Nephron progenitor cell (in vitro differentiated cells): ENCODE measurements at regions not wholly inside any gene's neighbourhood (a gene's known extent, or its start where the extent isn't known, plus 50 kb on each side); places are given as distances from the start of the nearest gene placed in this dataset.
"Not testable (repeated sequence)": the region's sequence is repeated elsewhere in the genome, so short reads cannot be mapped to it uniquely, and the experiment has no call there.

Experiments
- DNase-seq: peaks from one replicate; pipeline ENCODE4 v3.0.0; 2021
- H3K27ac Mint-ChIP-seq: 2 replicates; pipeline ENCODE4 v1.8.0; 2021; ENCODE audit warnings: mild to moderate bottlenecking, moderate library complexity, mixed read lengths
- H3K27me3 Mint-ChIP-seq: 2 replicates; pipeline ENCODE4 v1.8.0; 2021; ENCODE audit warnings: mild to moderate bottlenecking, low read depth, mixed read lengths; ENCODE audit not compliant: poor library complexity
- H3K36me3 Mint-ChIP-seq: 2 replicates; pipeline ENCODE4 v1.8.0; 2021; ENCODE audit warnings: low read depth, mixed read lengths
- H3K4me1 Mint-ChIP-seq: 2 replicates; pipeline ENCODE4 v1.8.0; 2021; ENCODE audit warnings: mixed read lengths
- H3K4me3 Mint-ChIP-seq: 2 replicates; pipeline ENCODE4 v1.8.0; 2021; ENCODE audit warnings: mild to moderate bottlenecking, moderate library complexity, mixed read lengths
- H3K9me3 Mint-ChIP-seq: 2 replicates; pipeline ENCODE4 v1.8.0; 2021; ENCODE audit warnings: mild to moderate bottlenecking, moderate library complexity, mixed read lengths
- CTCF ChIP-seq: fragments of 200-600 bp; sonication (generic); IDR thresholded peaks from 2 replicates; pipeline ENCODE4 v1.5.0; 2021; ENCODE audit warnings: antibody characterized with exemption

- Mint-ChIP-seq H3K27ac (no peak overlapping the region), H3K36me3 (no peaks in the 10 kb centered on the region), H3K4me3 (no peak overlapping the region), H3K9me3 (peaks cover 17% of the 10 kb centered on the region), H3K4me1 (no peaks in the 10 kb centered on the region), H3K27me3 (no peaks in the 10 kb centered on the region)
- TF ChIP-seq CTCF, result no peak
- no peak for DNase-seq
Measured at GRCh38 chr4:69030326-69030725, 65.9 kb upstream of the UGT2B7 start.

GRCh38 chr4:69032847-69033638 is 63.2 kb upstream of the UGT2B7 start:
- H3K27me3 Mint-ChIP-seq, result no peaks in the 10 kb centered on the region
- DNase-seq, result no peak
- H3K4me3 Mint-ChIP-seq, result no peak overlapping the region
- no peak overlapping the region for H3K27ac Mint-ChIP-seq
- TF ChIP-seq CTCF, result no peak
- H3K36me3 Mint-ChIP-seq, result no peaks in the 10 kb centered on the region
- peaks cover 17% of the 10 kb centered on the region for H3K9me3 Mint-ChIP-seq
- no peaks in the 10 kb centered on the region for H3K4me1 Mint-ChIP-seq

GRCh38 chr4:69034315-69034740 is 61.9 kb upstream of the UGT2B7 start:
- not testable (repeated sequence) for H3K36me3 Mint-ChIP-seq, H3K27ac Mint-ChIP-seq, DNase-seq, H3K27me3 Mint-ChIP-seq, H3K4me3 Mint-ChIP-seq, H3K4me1 Mint-ChIP-seq
- peaks cover 17% of the 10 kb centered on the region for H3K9me3 Mint-ChIP-seq

GRCh38 chr4:69038582-69038981 is 57.7 kb upstream of the UGT2B7 start:
- Mint-ChIP-seq H3K4me1 (no peaks in the 10 kb centered on the region), H3K9me3 (peaks cover 14% of the 10 kb centered on the region), H3K27ac (no peak overlapping the region), H3K4me3 (no peak overlapping the region), H3K27me3 (no peaks in the 10 kb centered on the region), H3K36me3 (no peaks in the 10 kb centered on the region)
- TF ChIP-seq CTCF, result no peak
- no peak for DNase-seq

GRCh38 chr4:69039071-69039470 is 57.2 kb upstream of the UGT2B7 start:
- no peak for TF ChIP-seq CTCF
- Mint-ChIP-seq H3K4me1 (no peaks in the 10 kb centered on the region), H3K27me3 (no peaks in the 10 kb centered on the region), H3K4me3 (no peak overlapping the region), H3K27ac (no peak overlapping the region), H3K9me3 (peaks cover 11% of the 10 kb centered on the region), H3K36me3 (no peaks in the 10 kb centered on the region)
- no peak for DNase-seq

- no peak for DNase-seq
- no peaks in the 10 kb centered on the region for H3K36me3 Mint-ChIP-seq
- no peak overlapping the region for H3K27ac Mint-ChIP-seq
- no peak overlapping the region for H3K4me3 Mint-ChIP-seq
- no peaks in the 10 kb centered on the region for H3K9me3 Mint-ChIP-seq
- peaks cover 1% of the 10 kb centered on the region for H3K4me1 Mint-ChIP-seq
- H3K27me3 Mint-ChIP-seq, result no peaks in the 10 kb centered on the region
- TF ChIP-seq CTCF, result no peak
Measured at GRCh38 chr4:69044247-69044646, 52.0 kb upstream of the UGT2B7 start.
